ENCODE measurements at regions not wholly inside any gene's neighbourhood (a gene's known extent, or its start where the extent isn't known, plus 50 kb on each side); places are given as distances from the start of the nearest gene placed in this dataset.

- DNase-seq = no peak
These were observed 91.3 kb upstream of the YPEL5 start for GRCh38 chr2:30055548-30055947.

- DNase-seq = no peak
These were observed 86.2 kb upstream of the YPEL5 start for GRCh38 chr2:30060562-30060961.

DNA sequence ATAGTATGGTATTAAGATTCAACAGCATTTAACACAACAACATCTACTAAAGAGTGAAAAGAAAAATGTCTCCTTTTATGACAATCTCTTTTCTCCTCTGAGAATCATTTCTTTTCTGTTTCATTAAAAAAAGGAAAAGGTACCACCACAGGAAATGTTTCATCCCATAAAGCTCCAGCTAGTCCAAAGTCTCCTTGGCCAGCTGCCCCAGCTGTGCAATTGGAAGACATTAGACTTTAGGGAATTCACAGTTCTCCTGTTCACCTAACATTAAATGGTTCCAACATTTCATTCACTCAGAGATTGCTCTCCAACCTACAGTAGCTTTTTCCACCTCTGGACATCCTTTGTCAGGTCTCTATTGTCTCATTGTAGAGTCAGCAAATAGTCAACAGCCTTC, 78.7 kb upstream of the YPEL5 start:
- no peak for DNase-seq

DNA sequence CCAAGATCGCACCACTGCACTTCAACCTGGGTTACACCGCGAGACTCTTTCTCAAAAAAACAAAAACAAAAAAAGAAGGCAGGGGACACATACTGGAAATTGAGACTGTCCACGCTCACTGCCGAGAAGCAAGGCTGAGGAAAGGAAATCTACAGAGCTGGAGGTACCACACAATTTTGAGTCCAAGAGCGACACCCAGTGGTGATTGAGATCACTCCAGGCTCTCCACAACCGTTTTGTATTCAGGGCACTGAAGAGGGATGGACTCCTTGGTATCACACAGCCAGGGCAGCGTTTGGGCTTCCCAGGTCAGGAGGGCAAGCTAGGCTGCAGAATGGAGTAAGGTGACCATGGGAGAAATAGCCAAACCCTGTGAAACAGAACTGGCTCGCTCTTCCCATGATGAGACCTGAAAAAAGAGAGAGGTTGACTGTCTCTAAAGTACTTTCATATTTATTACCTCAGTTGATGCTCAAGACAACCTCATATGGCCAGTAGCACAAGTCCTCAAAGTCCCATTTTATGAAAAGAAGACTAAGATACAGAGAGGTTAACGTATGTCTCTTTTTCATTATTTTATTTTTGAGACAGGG, 74.5 kb upstream of the YPEL5 start:
- DNase-seq = peak; percentile 50

- no peak for DNase-seq
These were observed 73.3 kb upstream of the YPEL5 start for GRCh38 chr2:30073523-30073922.

GRCh38 chr2:30074023-30074422, 72.8 kb upstream of the YPEL5 start:
- DNase-seq = no peak

GRCh38 chr2:30078521-30078920, 68.3 kb upstream of the YPEL5 start:
- DNase-seq = no peak

- no peak for DNase-seq
These were observed 61.9 kb upstream of the YPEL5 start for GRCh38 chr2:30084915-30085314.

DNA sequence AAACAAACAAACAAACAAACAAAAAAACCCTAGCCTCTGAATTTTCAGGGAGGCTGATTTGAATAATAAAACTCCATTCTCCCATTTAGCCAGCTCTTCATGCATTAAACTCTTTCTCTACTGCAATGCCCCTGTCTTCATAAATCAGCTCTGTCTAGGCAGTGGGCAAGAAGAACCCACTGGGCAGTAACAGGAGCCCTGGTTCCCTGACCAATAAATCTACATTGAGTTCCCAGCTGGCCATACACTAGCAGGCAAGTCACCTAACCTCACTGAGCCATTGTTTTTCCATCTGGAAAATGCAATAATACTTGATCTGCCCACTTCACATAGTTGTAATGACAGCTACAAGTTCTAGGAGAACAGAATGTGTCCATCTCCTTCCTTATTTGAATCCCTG, 57.6 kb upstream of the YPEL5 start:
- no peak for DNase-seq

DNA sequence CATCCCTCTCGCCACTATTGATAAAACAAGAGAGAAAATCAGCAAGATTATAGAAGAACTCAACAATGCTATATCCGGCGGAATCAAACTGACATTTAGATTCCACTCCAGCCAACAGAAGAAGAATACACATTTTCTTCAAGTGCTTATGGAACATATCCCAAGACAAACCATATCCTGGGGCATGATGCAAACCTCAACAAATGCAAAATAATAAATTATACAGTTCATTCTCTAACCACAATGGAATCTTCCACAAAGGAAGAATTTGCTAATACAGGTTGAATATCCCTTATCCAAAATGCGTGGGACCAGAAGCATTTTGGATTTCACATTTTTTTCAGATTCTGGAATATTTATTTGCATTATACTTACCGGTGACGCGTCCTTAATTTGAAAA, 51.4 kb upstream of the YPEL5 start:
- DNase-seq = no peak

- DNase-seq = no peak
These were observed 50.4 kb upstream of the YPEL5 start for GRCh38 chr2:30096451-30096850.

All from CD4-positive, alpha-beta T cell treated with Interleukin-6 for 4 hours (primary cell).